Body of pancreas (tissue), 4 donors: ENCODE measurements at regions not wholly inside any gene's neighbourhood (a gene's known extent, or its start where the extent isn't known, plus 50 kb on each side); places are given as distances from the start of the nearest gene placed in this dataset.

ENCODE experiments used
- ATAC-seq: fragments of 150-250 bp; one replicate; pipeline ENCODE4 v1.9.1; 2016
- DNase-seq, 4 donors: peaks; one replicate each; pipeline ENCODE4 v3.0.0-alpha.2; 2019
- H3K27ac ChIP-seq, 4 donors: fragments of 200-600 bp; sonication (generic); 1 replicate in 3 of 4; 2 replicates in 1 of 4; pipeline versions ENCODE4 v1.5.1 to v1.6.1; 2016 to 2019; ENCODE audit warnings: mild to moderate bottlenecking in 1 of 4, mixed read lengths in 1 of 4, moderate library complexity in 1 of 4
- H3K27me3 ChIP-seq, 2 donors: fragments of 200-600 bp; sonication (generic); one replicate each; pipeline ENCODE4 v1.6.0; 2016; ENCODE audit warnings: mild to moderate bottlenecking in 1 of 2
- H3K36me3 ChIP-seq, 2 donors: fragments of 200-600 bp; sonication (generic); replicated peaks in 1 of 2; 2 replicates each; pipeline ENCODE4 v1.5.1; 2016; ENCODE audit warnings: low read depth in 2 of 2; ENCODE audit not compliant: insufficient read depth in 1 of 2
- H3K4me1 ChIP-seq: fragments of 200-600 bp; sonication (generic); one replicate; pipeline ENCODE4 v1.6.0; 2016
- H3K4me3 ChIP-seq, 2 donors: fragments of 200-600 bp; sonication (generic); 1 replicate in 1 of 2; 2 replicates in 1 of 2; pipeline ENCODE4 v1.5.1; 2016 to 2019
- H3K9me3 ChIP-seq, 3 donors: fragments of 200-600 bp; sonication (generic); 1 replicate in 2 of 3; 2 replicates in 1 of 3; pipeline ENCODE4 v1.5.1; 2016
- CTCF ChIP-seq, 7 experiments: fragments of 450-650 bp in 4 of 7; fragments of 200-600 bp in 3 of 7; sonication (generic) in 3 of 7; IDR thresholded peaks; one replicate each; pipeline ENCODE4 v1.5.1; 2016 to 2019; ENCODE audit warnings: antibody characterized with exemption in 7 of 7
- POLR2A ChIP-seq, 3 donors: fragments of 450-650 bp; IDR thresholded peaks; one replicate each; pipeline ENCODE4 v1.6.1; 2016; ENCODE audit warnings: antibody characterized with exemption in 3 of 3, mild to moderate bottlenecking in 2 of 3
- WGBS, 2 donors: methylation state at CpG; one replicate each; pipeline ENCODE4 v1.1.5; 2017; 5-methylcytosine and 5-hydroxymethylcytosine counted together
- intact Hi-C: fragments of 100-400 bp; cut with DNase I; formaldehyde crosslinking; loops from one replicate; pipeline ENCODE4 v1.15.1; 2023

- ATAC-seq (no peak), DNase-seq (no peak)
- Histone ChIP-seq H3K36me3 (no peaks in the 10 kb centered on the region), H3K27ac (no peak overlapping the region), H3K4me3 (no peak overlapping the region), H3K9me3 (no peaks in the 10 kb centered on the region), H3K4me1 (no peaks in the 10 kb centered on the region), H3K27me3 (no peaks in the 10 kb centered on the region)
- intact Hi-C loops: no loop called here
- no peak for TF ChIP-seq CTCF (IDR thresholded peaks at IDR 0.05)
- no peak for TF ChIP-seq POLR2A (IDR thresholded peaks at IDR 0.05)
Measured at GRCh38 chr6:19943042-19943441, 105.9 kb downstream of the ID4 start.

- WGBS, 2 donors: 78 to 79% methylated on average over 3 of the region's 3 CpGs
- intact Hi-C loops: no loop called here
- no peaks in the 10 kb centered on the region for H3K27me3 ChIP-seq
- no peaks in the 10 kb centered on the region for H3K9me3 ChIP-seq
- ATAC-seq (no peak), DNase-seq (no peak)
- H3K4me1 ChIP-seq: no peaks in the 10 kb centered on the region
- TF ChIP-seq POLR2A (IDR thresholded peaks at IDR 0.05) (no peak), CTCF (IDR thresholded peaks at IDR 0.05) (no peak)
- H3K4me3 ChIP-seq: no peak overlapping the region
- H3K27ac ChIP-seq: no peak overlapping the region
- no peaks in the 10 kb centered on the region for H3K36me3 ChIP-seq
Measured at GRCh38 chr6:19945843-19946358, 108.7 kb downstream of the ID4 start.

- WGBS, 2 donors: 87 to 88% methylated on average over 1 of the region's 1 CpG
- intact Hi-C loops: no loop called here
- TF ChIP-seq CTCF (IDR thresholded peaks at IDR 0.05) (no peak), POLR2A (IDR thresholded peaks at IDR 0.05) (no peak)
Measured at GRCh38 chr6:19949155-19949554, 112.0 kb downstream of the ID4 start.

GRCh38 chr6:19964115-19964514 lies 126.9 kb downstream of the ID4 start:
- Histone ChIP-seq H3K9me3 (no peaks in the 10 kb centered on the region), H3K4me1 (no peaks in the 10 kb centered on the region), H3K4me3 (no peak overlapping the region), H3K36me3 (no peaks in the 10 kb centered on the region), H3K27ac (no peak overlapping the region), H3K27me3 (no peaks in the 10 kb centered on the region)
- no peak for ATAC-seq
- intact Hi-C loops: no loop called here
- TF ChIP-seq CTCF (IDR thresholded peaks at IDR 0.05) (no peak), POLR2A (IDR thresholded peaks at IDR 0.05) (no peak)
- no peak for DNase-seq
- 57 to 58% methylated on average over 2 of the region's 2 CpGs for WGBS, 2 donors

More at GRCh38 chr6:19949155-19949554, 112.0 kb downstream of the ID4 start:
- Histone ChIP-seq H3K36me3 (no peaks in the 10 kb centered on the region), H3K27me3 (no peaks in the 10 kb centered on the region), H3K4me1 (no peaks in the 10 kb centered on the region), H3K4me3 (no peak overlapping the region), H3K27ac (no peak overlapping the region), H3K9me3 (no peaks in the 10 kb centered on the region)
- DNase-seq (no peak), ATAC-seq (no peak)

GRCh38 chr6:19968201-19968600 lies 131.0 kb downstream of the ID4 start:
- ATAC-seq: no peak
- Histone ChIP-seq H3K4me1 (no peaks in the 10 kb centered on the region), H3K27me3 (no peaks in the 10 kb centered on the region), H3K9me3 (no peaks in the 10 kb centered on the region), H3K4me3 (no peak overlapping the region), H3K27ac (no peak overlapping the region), H3K36me3 (no peaks in the 10 kb centered on the region)
- intact Hi-C loops: no loop called here
- WGBS, 2 donors: 84 to 100% methylated on average over 1 of the region's 1 CpG
- no peak for TF ChIP-seq CTCF (IDR thresholded peaks at IDR 0.05)
- TF ChIP-seq POLR2A (IDR thresholded peaks at IDR 0.05): no peak
- no peak for DNase-seq
